ENCODE measurements at regions not wholly inside any gene's neighbourhood (a gene's known extent, or its start where the extent isn't known, plus 50 kb on each side); places are given as distances from the start of the nearest gene placed in this dataset.

DNA sequence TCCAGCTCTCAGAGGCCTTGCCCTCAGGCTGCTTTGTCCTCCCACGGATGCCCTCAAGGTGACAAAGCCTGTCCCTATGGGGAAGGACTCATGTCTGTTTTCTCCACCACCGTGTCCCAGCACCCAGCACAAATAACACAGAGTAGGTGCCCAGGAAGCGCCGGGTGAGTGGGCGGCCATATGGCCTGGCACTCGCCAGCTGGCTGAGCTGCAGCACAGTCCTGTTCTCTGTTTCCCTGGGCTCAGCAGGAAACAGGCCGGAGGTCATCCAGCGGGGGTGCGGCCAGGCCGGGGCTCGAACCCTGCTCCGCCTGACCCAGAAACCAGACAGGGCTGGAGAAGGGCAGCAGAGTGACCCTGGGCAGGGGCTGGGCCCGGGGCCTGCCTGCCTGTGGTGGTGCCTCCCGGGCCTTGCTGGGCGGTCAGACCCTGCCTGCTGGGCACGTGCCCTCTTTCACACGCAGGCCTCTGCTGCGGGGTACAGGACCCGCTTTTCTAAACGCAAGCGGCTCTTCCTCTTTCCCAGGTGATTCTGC lies 139.0 kb upstream of the CIBAR2 start:
- in situ Hi-C loops (cut with HindIII; ENCODE audit: low pct_ligation_motif_present, low sequenced_read_pairs): no loop called here
- H3K4me3 ChIP-seq (ENCODE audit: low read depth, low read length): no peak overlapping the region
- no peaks in the 10 kb centered on the region for H3K27me3 ChIP-seq (replicated peaks)
- no peak for TF ChIP-seq CTCF (IDR thresholded peaks at IDR 0.05; ENCODE audit: low read depth, low read length, missing control alignments)
- no peaks in the 10 kb centered on the region for H3K36me3 ChIP-seq (replicated peaks)
- no peak overlapping the region for H3K27ac ChIP-seq
- DNase-seq: no peak

- in situ Hi-C loops (cut with HindIII; ENCODE audit: low pct_ligation_motif_present, low sequenced_read_pairs): no loop called here
- Histone ChIP-seq H3K4me3 (ENCODE audit: low read depth, low read length) (no peak overlapping the region), H3K27me3 (replicated peaks) (no peaks in the 10 kb centered on the region), H3K27ac (no peak overlapping the region), H3K36me3 (replicated peaks) (no peaks in the 10 kb centered on the region)
- no peak for TF ChIP-seq CTCF (IDR thresholded peaks at IDR 0.05; ENCODE audit: low read depth, low read length, missing control alignments)
- no peak for DNase-seq
These were observed 139.7 kb upstream of the CIBAR2 start for GRCh38 chr16:85252014-85252413.

DNA sequence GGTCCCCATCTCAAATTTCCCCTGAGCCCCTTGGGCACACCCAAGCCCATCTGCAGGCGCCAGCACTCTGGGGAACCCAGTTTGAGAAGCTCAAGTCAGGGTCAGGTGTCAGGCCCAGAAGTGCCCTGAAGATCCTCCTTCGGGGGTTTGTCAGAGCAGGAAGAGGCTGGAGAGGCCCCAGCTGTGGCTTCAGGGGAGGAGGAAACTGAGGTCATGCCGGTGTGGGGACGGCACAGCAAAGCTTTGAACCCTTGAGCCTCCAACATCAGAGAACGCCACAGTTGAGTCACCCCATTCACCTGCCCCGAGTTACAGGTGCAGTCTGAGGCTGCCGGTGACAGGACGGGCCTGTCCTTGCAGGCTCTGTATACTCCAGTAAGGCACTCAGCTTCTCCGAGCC lies 140.2 kb upstream of the CIBAR2 start:
- in situ Hi-C loops (cut with HindIII; ENCODE audit: low pct_ligation_motif_present, low sequenced_read_pairs): no loop called here
- Histone ChIP-seq H3K36me3 (replicated peaks) (no peaks in the 10 kb centered on the region), H3K27me3 (replicated peaks) (no peaks in the 10 kb centered on the region), H3K27ac (no peak overlapping the region), H3K4me3 (ENCODE audit: low read depth, low read length) (no peak overlapping the region)
- DNase-seq: no peak
- no peak for TF ChIP-seq CTCF (IDR thresholded peaks at IDR 0.05; ENCODE audit: low read depth, low read length, missing control alignments)

GRCh38 chr16:85253084-85253941 lies 141.0 kb upstream of the CIBAR2 start:
- no peak overlapping the region for H3K4me3 ChIP-seq (ENCODE audit: low read depth, low read length)
- TF ChIP-seq CTCF (IDR thresholded peaks at IDR 0.05; ENCODE audit: low read depth, low read length, missing control alignments): peak; percentile 97
- no peak for DNase-seq
- no peaks in the 10 kb centered on the region for H3K27me3 ChIP-seq (replicated peaks)
- H3K36me3 ChIP-seq (replicated peaks): no peaks in the 10 kb centered on the region
- no peak overlapping the region for H3K27ac ChIP-seq
- in situ Hi-C loops (cut with HindIII; ENCODE audit: low pct_ligation_motif_present, low sequenced_read_pairs): no loop called here

DNA sequence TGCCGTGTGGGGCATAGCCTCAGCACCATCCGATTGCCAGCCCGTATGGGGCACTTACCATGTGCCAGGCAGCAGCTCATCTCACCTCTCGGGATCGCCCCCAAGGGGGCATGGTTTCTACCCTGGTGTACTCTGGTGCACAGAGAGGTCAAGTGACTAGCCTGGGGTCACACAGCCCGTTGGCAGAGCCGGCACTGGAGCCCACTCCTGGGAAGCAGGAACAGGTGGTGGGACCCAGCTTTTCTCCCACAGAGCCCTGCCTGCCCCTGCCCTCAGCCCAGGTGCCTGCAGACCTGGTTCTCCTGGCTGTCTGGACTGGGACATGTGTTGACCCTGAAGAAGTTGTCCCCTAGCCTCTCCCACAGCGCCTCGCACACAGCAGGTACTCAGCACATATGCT lies 141.8 kb upstream of the CIBAR2 start:
- no peak for DNase-seq
- no peaks in the 10 kb centered on the region for H3K36me3 ChIP-seq (replicated peaks)
- H3K27ac ChIP-seq: no peak overlapping the region
- no peaks in the 10 kb centered on the region for H3K27me3 ChIP-seq (replicated peaks)
- in situ Hi-C loops (cut with HindIII; ENCODE audit: low pct_ligation_motif_present, low sequenced_read_pairs): no loop called here
- H3K4me3 ChIP-seq (ENCODE audit: low read depth, low read length): no peak overlapping the region
- TF ChIP-seq CTCF (IDR thresholded peaks at IDR 0.05; ENCODE audit: low read depth, low read length, missing control alignments): no peak
